ENCODE measurements at regions not wholly inside any gene's neighbourhood (a gene's known extent, or its start where the extent isn't known, plus 50 kb on each side); places are given as distances from the start of the nearest gene placed in this dataset.

DNA sequence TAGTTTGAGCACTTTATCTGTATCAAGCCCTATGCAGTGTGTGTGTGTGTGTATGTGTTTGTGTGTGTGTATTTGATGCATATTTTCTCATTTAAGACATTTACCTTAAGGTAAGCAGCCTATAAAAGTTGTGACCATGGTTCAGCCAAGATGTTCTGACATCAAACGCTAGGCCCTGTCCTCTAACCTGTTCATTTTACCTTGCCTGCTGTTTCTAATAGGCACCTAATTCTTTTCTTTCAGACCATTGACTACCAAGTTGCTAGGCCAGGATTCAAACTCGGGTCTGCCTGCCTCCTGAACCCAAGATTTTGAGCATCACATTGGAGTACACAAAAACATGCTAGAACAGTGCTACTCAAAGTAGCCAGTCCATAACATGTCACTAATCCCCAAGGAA, 274.5 kb downstream of the PLK2 start:
- H3K4me1 ChIP-seq (ENCODE audit: control insufficient read depth in 4 of 4, insufficient read depth in 4 of 4, low read length in 3 of 4), result peaks cover 0 to 11% (median 5%) of the 10 kb centered on the region in 4 donors
- DNase-seq (ENCODE audit: low spot score), result no peak
- no peaks in the 10 kb centered on the region for H3K36me3 ChIP-seq (ENCODE audit: control insufficient read depth in 4 of 4, insufficient read depth in 3 of 4, low read depth in 1 of 4, low read length in 3 of 4)
- no peak overlapping the region for H3K9ac ChIP-seq (ENCODE audit: low read depth in 1 of 2, low read length in 2 of 2)
- no peak for TF ChIP-seq NR2F2 (IDR thresholded peaks at IDR 0.05)
- TF ChIP-seq RAD21 (IDR thresholded peaks at IDR 0.05), result no peak
- no peak for TF ChIP-seq GABPA (IDR thresholded peaks at IDR 0.05 in 1 of 2, conservative IDR thresholded peaks at IDR 0.05 in 1 of 2)
- no peak for TF ChIP-seq CTCF (IDR thresholded peaks at IDR 0.05; ENCODE audit: low read depth, low read length, missing input control)
- TF ChIP-seq ATF3 (IDR thresholded peaks at IDR 0.05), result no peak
- TF ChIP-seq, protein P1, sequence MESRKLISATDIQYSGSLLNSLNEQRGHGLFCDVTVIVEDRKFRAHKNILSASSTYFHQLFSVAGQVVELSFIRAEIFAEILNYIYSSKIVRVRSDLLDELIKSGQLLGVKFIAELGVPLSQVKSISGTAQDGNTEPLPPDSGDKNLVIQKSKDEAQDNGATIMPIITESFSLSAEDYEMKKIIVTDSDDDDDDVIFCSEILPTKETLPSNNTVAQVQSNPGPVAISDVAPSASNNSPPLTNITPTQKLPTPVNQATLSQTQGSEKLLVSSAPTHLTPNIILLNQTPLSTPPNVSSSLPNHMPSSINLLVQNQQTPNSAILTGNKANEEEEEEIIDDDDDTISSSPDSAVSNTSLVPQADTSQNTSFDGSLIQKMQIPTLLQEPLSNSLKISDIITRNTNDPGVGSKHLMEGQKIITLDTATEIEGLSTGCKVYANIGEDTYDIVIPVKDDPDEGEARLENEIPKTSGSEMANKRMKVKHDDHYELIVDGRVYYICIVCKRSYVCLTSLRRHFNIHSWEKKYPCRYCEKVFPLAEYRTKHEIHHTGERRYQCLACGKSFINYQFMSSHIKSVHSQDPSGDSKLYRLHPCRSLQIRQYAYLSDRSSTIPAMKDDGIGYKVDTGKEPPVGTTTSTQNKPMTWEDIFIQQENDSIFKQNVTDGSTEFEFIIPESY (IDR thresholded peaks at IDR 0.05), result no peak
- no peak for TF ChIP-seq RXRA (IDR thresholded peaks at IDR 0.05)
- TF ChIP-seq HNF4A (conservative IDR thresholded peaks at IDR 0.05), result no peak
- TF ChIP-seq FOXA2 (IDR thresholded peaks at IDR 0.05), result no peak
- no peak for TF ChIP-seq YY1 (IDR thresholded peaks at IDR 0.05)
- TF ChIP-seq SP1 (IDR thresholded peaks at IDR 0.05), result no peak
- 81% methylated on average over 2 of the region's 2 CpGs for WGBS
- H3K9me3 ChIP-seq (ENCODE audit: control insufficient read depth in 4 of 4, low read length in 3 of 4), result no peaks in the 10 kb centered on the region
- no peak overlapping the region for H3K27ac ChIP-seq (ENCODE audit: low read depth in 1 of 2, low read length in 2 of 2)
- no peaks in the 10 kb centered on the region for H3K27me3 ChIP-seq (ENCODE audit: control insufficient read depth in 4 of 4, insufficient read depth in 4 of 4, low read length in 3 of 4)
- no peak overlapping the region for H3K4me3 ChIP-seq (ENCODE audit: low read depth in 1 of 3, low read length in 3 of 3)

GRCh38 chr5:58184910-58185309, 275.0 kb downstream of the PLK2 start:
- Histone ChIP-seq H3K27ac (ENCODE audit: low read depth in 1 of 2, low read length in 2 of 2) (no peak overlapping the region), H3K9ac (ENCODE audit: low read depth in 1 of 2, low read length in 2 of 2) (no peak overlapping the region), H3K9me3 (ENCODE audit: control insufficient read depth in 4 of 4, low read length in 3 of 4) (no peaks in the 10 kb centered on the region), H3K4me1 (ENCODE audit: control insufficient read depth in 4 of 4, insufficient read depth in 4 of 4, low read length in 3 of 4) (peaks cover 0 to 11% (median 5%) of the 10 kb centered on the region in 4 donors), H3K27me3 (ENCODE audit: control insufficient read depth in 4 of 4, insufficient read depth in 4 of 4, low read length in 3 of 4) (no peaks in the 10 kb centered on the region), H3K36me3 (ENCODE audit: control insufficient read depth in 4 of 4, insufficient read depth in 3 of 4, low read depth in 1 of 4, low read length in 3 of 4) (no peaks in the 10 kb centered on the region), H3K4me3 (ENCODE audit: low read depth in 1 of 3, low read length in 3 of 3) (no peak overlapping the region)
- DNase-seq (ENCODE audit: low spot score), result no peak
- no peak for TF ChIP-seq RAD21 (IDR thresholded peaks at IDR 0.05)
- TF ChIP-seq, protein P2, sequence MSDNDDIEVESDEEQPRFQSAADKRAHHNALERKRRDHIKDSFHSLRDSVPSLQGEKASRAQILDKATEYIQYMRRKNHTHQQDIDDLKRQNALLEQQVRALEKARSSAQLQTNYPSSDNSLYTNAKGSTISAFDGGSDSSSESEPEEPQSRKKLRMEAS (IDR thresholded peaks at IDR 0.05), result no peak
- TF ChIP-seq HNF4A (conservative IDR thresholded peaks at IDR 0.05), result no peak
- no peak for TF ChIP-seq NR2F2 (IDR thresholded peaks at IDR 0.05)
- no peak for TF ChIP-seq HNF4G (IDR thresholded peaks at IDR 0.05)
- TF ChIP-seq RXRA (IDR thresholded peaks at IDR 0.05), result no peak
- no peak for TF ChIP-seq JUND (IDR thresholded peaks at IDR 0.05)
- TF ChIP-seq YY1 (IDR thresholded peaks at IDR 0.05), result no peak
- 82% methylated on average over 2 of the region's 2 CpGs for WGBS

GRCh38 chr5:58183786-58184085, 276.1 kb downstream of the PLK2 start:
- Histone ChIP-seq H3K27me3 (ENCODE audit: control insufficient read depth in 4 of 4, insufficient read depth in 4 of 4, low read length in 3 of 4) (no peaks in the 10 kb centered on the region), H3K4me1 (ENCODE audit: control insufficient read depth in 4 of 4, insufficient read depth in 4 of 4, low read length in 3 of 4) (peaks cover 0 to 9% (median 5%) of the 10 kb centered on the region in 4 donors), H3K4me3 (ENCODE audit: low read depth in 1 of 3, low read length in 3 of 3) (no peak overlapping the region), H3K9ac (ENCODE audit: low read depth in 1 of 2, low read length in 2 of 2) (no peak overlapping the region), H3K9me3 (ENCODE audit: control insufficient read depth in 4 of 4, low read length in 3 of 4) (no peaks in the 10 kb centered on the region), H3K27ac (ENCODE audit: low read depth in 1 of 2, low read length in 2 of 2) (no peak overlapping the region), H3K36me3 (ENCODE audit: control insufficient read depth in 4 of 4, insufficient read depth in 3 of 4, low read depth in 1 of 4, low read length in 3 of 4) (no peaks in the 10 kb centered on the region)
- DNase-seq (ENCODE audit: low spot score), result no peak
- 95% methylated on average over 2 of the region's 2 CpGs for WGBS
- TF ChIP-seq RXRA (IDR thresholded peaks at IDR 0.05) (no peak), JUND (IDR thresholded peaks at IDR 0.05) (no peak), HNF4A (conservative IDR thresholded peaks at IDR 0.05) (no peak), TAF1 (conservative IDR thresholded peaks at IDR 0.05) (no peak), YY1 (IDR thresholded peaks at IDR 0.05) (no peak), ATF3 (IDR thresholded peaks at IDR 0.05) (no peak), FOXA1 (IDR thresholded peaks at IDR 0.05) (no peak), RAD21 (IDR thresholded peaks at IDR 0.05) (no peak), GABPA (IDR thresholded peaks at IDR 0.05 in 1 of 2, conservative IDR thresholded peaks at IDR 0.05 in 1 of 2) (no peak), SP1 (IDR thresholded peaks at IDR 0.05) (no peak), HNF4G (IDR thresholded peaks at IDR 0.05) (no peak)
- TF ChIP-seq, protein P2 (IDR thresholded peaks at IDR 0.05), result no peak
- TF ChIP-seq, protein P1 (IDR thresholded peaks at IDR 0.05), result no peak
- TF ChIP-seq, protein P3, sequence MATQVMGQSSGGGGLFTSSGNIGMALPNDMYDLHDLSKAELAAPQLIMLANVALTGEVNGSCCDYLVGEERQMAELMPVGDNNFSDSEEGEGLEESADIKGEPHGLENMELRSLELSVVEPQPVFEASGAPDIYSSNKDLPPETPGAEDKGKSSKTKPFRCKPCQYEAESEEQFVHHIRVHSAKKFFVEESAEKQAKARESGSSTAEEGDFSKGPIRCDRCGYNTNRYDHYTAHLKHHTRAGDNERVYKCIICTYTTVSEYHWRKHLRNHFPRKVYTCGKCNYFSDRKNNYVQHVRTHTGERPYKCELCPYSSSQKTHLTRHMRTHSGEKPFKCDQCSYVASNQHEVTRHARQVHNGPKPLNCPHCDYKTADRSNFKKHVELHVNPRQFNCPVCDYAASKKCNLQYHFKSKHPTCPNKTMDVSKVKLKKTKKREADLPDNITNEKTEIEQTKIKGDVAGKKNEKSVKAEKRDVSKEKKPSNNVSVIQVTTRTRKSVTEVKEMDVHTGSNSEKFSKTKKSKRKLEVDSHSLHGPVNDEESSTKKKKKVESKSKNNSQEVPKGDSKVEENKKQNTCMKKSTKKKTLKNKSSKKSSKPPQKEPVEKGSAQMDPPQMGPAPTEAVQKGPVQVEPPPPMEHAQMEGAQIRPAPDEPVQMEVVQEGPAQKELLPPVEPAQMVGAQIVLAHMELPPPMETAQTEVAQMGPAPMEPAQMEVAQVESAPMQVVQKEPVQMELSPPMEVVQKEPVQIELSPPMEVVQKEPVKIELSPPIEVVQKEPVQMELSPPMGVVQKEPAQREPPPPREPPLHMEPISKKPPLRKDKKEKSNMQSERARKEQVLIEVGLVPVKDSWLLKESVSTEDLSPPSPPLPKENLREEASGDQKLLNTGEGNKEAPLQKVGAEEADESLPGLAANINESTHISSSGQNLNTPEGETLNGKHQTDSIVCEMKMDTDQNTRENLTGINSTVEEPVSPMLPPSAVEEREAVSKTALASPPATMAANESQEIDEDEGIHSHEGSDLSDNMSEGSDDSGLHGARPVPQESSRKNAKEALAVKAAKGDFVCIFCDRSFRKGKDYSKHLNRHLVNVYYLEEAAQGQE (IDR thresholded peaks at IDR 0.05), result no peak

All from liver (tissue), 8 donors.